Psoas muscle (tissue), 7 donors: ENCODE measurements at regions not wholly inside any gene's neighbourhood (a gene's known extent, or its start where the extent isn't known, plus 50 kb on each side); places are given as distances from the start of the nearest gene placed in this dataset.

ENCODE experiments used
- ATAC-seq, 4 donors: fragments of 200-7000 bp; cut with Tn5 transposase; one replicate each; pipeline ENCODE4 v1.9.1; 2020; ENCODE audit warnings: moderate library complexity in 3 of 4, mild to moderate bottlenecking in 2 of 4
- DNase-seq, 2 donors: peaks; one replicate each; pipeline ENCODE4 v3.0.0-alpha.2; 2020
- H3K27ac ChIP-seq: fragments of 200-600 bp; one replicate; pipeline ENCODE4 v1.8.0; 2022
- H3K27me3 ChIP-seq, 3 donors: fragments of 200-600 bp in 1 of 3; one replicate each; pipeline versions ENCODE4 v1.6.1 to v1.8.0; 2013 to 2022; ENCODE audit warnings: low read length in 2 of 3, mild to moderate bottlenecking in 2 of 3, moderate library complexity in 1 of 3; ENCODE audit not compliant: insufficient read depth in 3 of 3
- H3K36me3 ChIP-seq, 2 donors: fragments of 200-600 bp in 1 of 2; one replicate each; pipeline versions ENCODE4 v1.6.1 to v1.8.0; 2013 to 2022; ENCODE audit warnings: low read depth in 1 of 2, mild to moderate bottlenecking in 1 of 2, moderate library complexity in 1 of 2; ENCODE audit not compliant: insufficient read depth in 1 of 2
- H3K4me1 ChIP-seq: fragments of 200-600 bp; one replicate; pipeline ENCODE4 v1.8.0; 2022
- H3K4me3 ChIP-seq: fragments of 200-600 bp; one replicate; pipeline ENCODE4 v1.8.0; 2022; ENCODE audit warnings: mild to moderate bottlenecking
- H3K9me3 ChIP-seq: fragments of 200-600 bp; one replicate; pipeline ENCODE4 v1.8.0; 2022
- WGBS, 3 donors: extraction: QIAGEN DNeasy Blood & Tissue Kit; methylation state at CpG; one replicate each; pipeline versions ENCODE4 v1.1.6 to v1.1.7; 2013; 5-methylcytosine and 5-hydroxymethylcytosine counted together
- intact Hi-C, 2 donors: fragments of 100-400 bp; cut with DNase I; formaldehyde crosslinking; loops; one replicate each; pipeline versions ENCODE4 v1.11.0 to v1.14.2; 2022
- TF ChIP-seq, protein P1 (sequence below): fragments of 200-600 bp; IDR thresholded peaks from one replicate; pipeline ENCODE4 v1.8.0; 2022; ENCODE audit warnings: antibody characterized with exemption
- donor health status: healthy with polysubstance abuse.
- donor health status: DM: no; HTN: no; CAD: no; lungs with moderate emphysema.
- donor health status: Bipolar disorder and iron deficiency.
- donor health status: healthy.
- donor health status: DM: yes; HTN: yes; CAD: no.
- donor health status: DM: no; HTN: no; CAD: no.
- donor health status: DM: yes; HTN: yes; CAD: no.

- TF ChIP-seq, protein P1, sequence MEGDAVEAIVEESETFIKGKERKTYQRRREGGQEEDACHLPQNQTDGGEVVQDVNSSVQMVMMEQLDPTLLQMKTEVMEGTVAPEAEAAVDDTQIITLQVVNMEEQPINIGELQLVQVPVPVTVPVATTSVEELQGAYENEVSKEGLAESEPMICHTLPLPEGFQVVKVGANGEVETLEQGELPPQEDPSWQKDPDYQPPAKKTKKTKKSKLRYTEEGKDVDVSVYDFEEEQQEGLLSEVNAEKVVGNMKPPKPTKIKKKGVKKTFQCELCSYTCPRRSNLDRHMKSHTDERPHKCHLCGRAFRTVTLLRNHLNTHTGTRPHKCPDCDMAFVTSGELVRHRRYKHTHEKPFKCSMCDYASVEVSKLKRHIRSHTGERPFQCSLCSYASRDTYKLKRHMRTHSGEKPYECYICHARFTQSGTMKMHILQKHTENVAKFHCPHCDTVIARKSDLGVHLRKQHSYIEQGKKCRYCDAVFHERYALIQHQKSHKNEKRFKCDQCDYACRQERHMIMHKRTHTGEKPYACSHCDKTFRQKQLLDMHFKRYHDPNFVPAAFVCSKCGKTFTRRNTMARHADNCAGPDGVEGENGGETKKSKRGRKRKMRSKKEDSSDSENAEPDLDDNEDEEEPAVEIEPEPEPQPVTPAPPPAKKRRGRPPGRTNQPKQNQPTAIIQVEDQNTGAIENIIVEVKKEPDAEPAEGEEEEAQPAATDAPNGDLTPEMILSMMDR: no peak
- whole genome bisulfite sequencing, 3 donors: 71 to 100% (median 88%) methylated on average over 1 of the region's 1 CpG
- H3K27me3 ChIP-seq: no peaks in the 10 kb centered on the region
- DNase-seq (no peak), ATAC-seq (no peak)
- H3K9me3 ChIP-seq: no peaks in the 10 kb centered on the region
- no peaks in the 10 kb centered on the region for H3K36me3 ChIP-seq
- no peaks in the 10 kb centered on the region for H3K4me1 ChIP-seq
- H3K27ac ChIP-seq: no peak overlapping the region
- intact Hi-C loops: loop anchor here in 1 of 2 donors (10.0 kb wide), 1 partner anchor 64 kb away; no protein-coding TSS in a partner anchor
- H3K4me3 ChIP-seq: no peak overlapping the region
These were observed 659.8 kb upstream of the DIPK2B start for GRCh38 chrX:45860450-45860849.

GRCh38 chrX:45859407-45859806, 658.7 kb upstream of the DIPK2B start:
- TF ChIP-seq, protein P1: no peak
- intact Hi-C loops: no loop called here
- Histone ChIP-seq H3K4me1 (no peaks in the 10 kb centered on the region), H3K36me3 (no peaks in the 10 kb centered on the region), H3K4me3 (no peak overlapping the region), H3K27ac (no peak overlapping the region), H3K9me3 (no peaks in the 10 kb centered on the region), H3K27me3 (peaks cover 0 to 6% (median 0%) of the 10 kb centered on the region in 3 donors)
- ATAC-seq (no peak), DNase-seq (no peak)
- WGBS, 3 donors: 53 to 67% (median 65%) methylated on average over 4 of the region's 4 CpGs

DNA sequence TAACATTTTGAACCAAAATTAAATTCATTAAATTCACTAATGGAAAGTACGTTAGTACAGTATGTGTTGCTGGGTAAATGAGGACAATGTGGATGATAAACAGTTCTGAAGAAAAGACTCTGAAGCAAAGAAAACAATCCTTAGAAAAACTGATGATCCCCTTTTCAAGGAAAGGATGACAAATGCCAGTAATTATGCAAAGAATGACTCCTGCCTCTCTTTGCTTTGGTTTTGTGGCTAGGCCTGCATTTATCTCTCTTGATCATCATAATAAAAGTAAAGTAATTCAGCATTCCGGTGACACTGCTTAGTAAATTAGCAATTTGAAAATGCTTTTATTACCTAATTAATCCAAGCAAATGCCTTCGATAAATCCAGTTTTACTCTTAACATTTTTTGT, 652.2 kb upstream of the DIPK2B start:
- TF ChIP-seq, protein P1: no peak
- intact Hi-C loops: no loop called here
- no peak for ATAC-seq

DNA sequence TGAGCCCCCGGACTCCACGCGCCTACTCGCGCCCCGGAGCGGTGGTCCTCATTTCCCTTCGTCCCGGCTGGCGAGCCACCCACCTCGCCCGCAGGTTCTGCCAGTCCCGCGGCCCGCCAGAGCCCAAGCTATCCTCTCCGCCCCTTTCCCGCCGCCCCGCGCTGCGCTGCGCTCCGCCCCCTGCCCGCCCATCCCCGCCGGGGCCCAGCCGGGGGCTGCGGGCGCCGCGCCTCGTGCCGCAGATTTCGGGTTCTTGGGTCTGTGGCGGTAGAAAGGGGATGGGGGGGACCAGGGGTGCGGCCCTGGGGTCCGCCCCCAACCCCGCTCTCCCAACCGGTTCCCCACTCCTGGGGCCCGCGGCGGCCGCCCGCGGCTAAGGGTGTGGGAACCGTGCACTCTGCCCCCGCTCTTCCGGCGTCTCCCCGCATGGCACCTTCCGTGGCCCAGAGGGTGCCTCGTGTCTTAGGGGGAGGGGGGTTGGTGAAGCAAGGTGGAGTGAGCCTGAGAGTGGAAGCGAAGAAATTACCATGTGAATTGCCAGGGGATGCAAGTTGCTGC, 650.8 kb upstream of the DIPK2B start:
- H3K27me3 ChIP-seq: peaks cover 0 to 44% (median 2%) of the 10 kb centered on the region in 3 donors
- ATAC-seq (no peak), DNase-seq (peak; percentile 14 to 52)
- 1 to 38% (median 2%) methylated on average over 24 to 53 of the region's 53 CpGs for WGBS, 3 donors
- H3K36me3 ChIP-seq: no peaks in the 10 kb centered on the region
- no peaks in the 10 kb centered on the region for H3K4me1 ChIP-seq
- no peaks in the 10 kb centered on the region for H3K9me3 ChIP-seq
- no peak overlapping the region for H3K27ac ChIP-seq
- peak overlapping the region; percentile 57 for H3K4me3 ChIP-seq
- TF ChIP-seq, protein P1: no peak
- intact Hi-C loops: no loop called here

More for the DNA sequence above, 652.2 kb upstream of the DIPK2B start:
- no peak for DNase-seq
- no peak overlapping the region for H3K4me3 ChIP-seq
- H3K4me1 ChIP-seq: no peaks in the 10 kb centered on the region
- no peaks in the 10 kb centered on the region for H3K9me3 ChIP-seq
- H3K27ac ChIP-seq: no peak overlapping the region
- 59 to 80% (median 65%) methylated on average over 3 of the region's 3 CpGs for WGBS, 3 donors
- peaks cover 0 to 44% (median 2%) of the 10 kb centered on the region in 3 donors for H3K27me3 ChIP-seq
- no peaks in the 10 kb centered on the region for H3K36me3 ChIP-seq
